Nucleus accumbens (tissue), 56 donors: ENCODE measurements at regions not wholly inside any gene's neighbourhood (a gene's known extent, or its start where the extent isn't known, plus 50 kb on each side); places are given as distances from the start of the nearest gene placed in this dataset.

ENCODE experiments used
- DNase-seq, 56 donors: peaks; one replicate each; lab custom pipeline; 2025; lab: John Stamatoyannopoulos, UW

- no peak for DNase-seq
Observed at GRCh38 chr11:134719397-134719796, 307.4 kb upstream of the B3GAT1 start.

GRCh38 chr11:134716582-134716981 is 304.5 kb upstream of the B3GAT1 start:
- no peak for DNase-seq

GRCh38 chr11:134714021-134714656 is 302.1 kb upstream of the B3GAT1 start:
- DNase-seq, result no peak

- no peak for DNase-seq
Observed at GRCh38 chr11:134712228-134713145, 300.4 kb upstream of the B3GAT1 start.

- DNase-seq, result no peak
Observed at GRCh38 chr11:134711588-134711987, 299.5 kb upstream of the B3GAT1 start.

GRCh38 chr11:134710861-134711407 is 298.9 kb upstream of the B3GAT1 start:
- DNase-seq, result no peak

GRCh38 chr11:134705858-134706257 is 293.8 kb upstream of the B3GAT1 start:
- DNase-seq, result no peak

- no peak for DNase-seq
Observed at GRCh38 chr11:134702827-134703226, 290.8 kb upstream of the B3GAT1 start.

- DNase-seq, result no peak
Observed at GRCh38 chr11:134701564-134702165, 289.6 kb upstream of the B3GAT1 start.

- no peak for DNase-seq
Observed at GRCh38 chr11:134700101-134700640, 288.1 kb upstream of the B3GAT1 start.

GRCh38 chr11:134696455-134696854 is 284.4 kb upstream of the B3GAT1 start:
- DNase-seq, result no peak

GRCh38 chr11:134691985-134692384 is 279.9 kb upstream of the B3GAT1 start:
- DNase-seq, result no peak

- DNase-seq, result no peak
Observed at GRCh38 chr11:134691295-134691873, 279.3 kb upstream of the B3GAT1 start.

- no peak for DNase-seq
Observed at GRCh38 chr11:134689886-134690285, 277.8 kb upstream of the B3GAT1 start.

GRCh38 chr11:134687548-134687947 is 275.5 kb upstream of the B3GAT1 start:
- DNase-seq, result no peak

- DNase-seq, result no peak
Observed at GRCh38 chr11:134686460-134687061, 274.5 kb upstream of the B3GAT1 start.

- no peak for DNase-seq
Observed at GRCh38 chr11:134685793-134686380, 273.8 kb upstream of the B3GAT1 start.

- no peak for DNase-seq
Observed at GRCh38 chr11:134684576-134684975, 272.5 kb upstream of the B3GAT1 start.

GRCh38 chr11:134683860-134684259 is 271.8 kb upstream of the B3GAT1 start:
- no peak for DNase-seq

GRCh38 chr11:134682577-134682976 is 270.5 kb upstream of the B3GAT1 start:
- DNase-seq, result no peak
